OCI-LY1 (cell line): ENCODE measurements at regions not wholly inside any gene's neighbourhood (a gene's known extent, or its start where the extent isn't known, plus 50 kb on each side); places are given as distances from the start of the nearest gene placed in this dataset.

Experiments
- H2AFZ ChIP-seq: fragments of 200-600 bp; sonication (generic), shearing (Covaris generic); 2 replicates; pipeline ENCODE4 v1.6.0; 2014; ENCODE audit warnings: antibody characterized with exemption, mild to moderate bottlenecking, low read length
- H3F3A ChIP-seq: fragments of 200-600 bp; sonication (generic), shearing (Covaris generic); 2 replicates; pipeline ENCODE4 v1.6.0; 2014; ENCODE audit warnings: mild to moderate bottlenecking, antibody characterized with exemption, low read length, moderate library complexity; ENCODE audit not compliant: insufficient read depth
- H3K27ac ChIP-seq: fragments of 200-600 bp; sonication (generic); 2 replicates; pipeline ENCODE4 v1.5.1; 2014; ENCODE audit warnings: low read length, mixed run types, mild to moderate bottlenecking, low read depth; ENCODE audit not compliant: poor library complexity, severe bottlenecking
- H3K27me3 ChIP-seq: fragments of 200-600 bp; sonication (generic); 2 replicates; pipeline ENCODE4 v1.6.0; 2014; ENCODE audit warnings: antibody characterized with exemption, mild to moderate bottlenecking, low read length, moderate library complexity; ENCODE audit not compliant: insufficient read depth
- H3K36me3 ChIP-seq: fragments of 200-600 bp; sonication (generic); 2 replicates; pipeline ENCODE4 v1.6.1; 2014; ENCODE audit warnings: mild to moderate bottlenecking, antibody characterized with exemption, low read length, moderate library complexity, mixed read lengths; ENCODE audit not compliant: insufficient read depth
- H3K4me1 ChIP-seq: fragments of 200-600 bp; sonication (generic); 2 replicates; pipeline ENCODE4 v1.5.1; 2014; ENCODE audit warnings: mild to moderate bottlenecking, low read length, moderate library complexity; ENCODE audit not compliant: insufficient read depth, severe bottlenecking
- H3K4me2 ChIP-seq: fragments of 200-600 bp; sonication (generic), shearing (Covaris generic); 2 replicates; pipeline ENCODE4 v1.6.1; 2014; ENCODE audit warnings: low read length
- H3K4me3 ChIP-seq: fragments of 200-600 bp; sonication (generic); 2 replicates; pipeline ENCODE4 v1.5.1; 2014; ENCODE audit warnings: low read length, low read depth, mild to moderate bottlenecking, mixed read lengths; ENCODE audit not compliant: poor library complexity, severe bottlenecking
- H3K79me2 ChIP-seq: fragments of 200-600 bp; shearing (Covaris generic); 2 replicates; pipeline ENCODE4 v1.6.1; 2016; ENCODE audit warnings: mixed run types, low read length, mixed read lengths; ENCODE audit not compliant: insufficient read depth
- H3K9ac ChIP-seq: fragments of 200-600 bp; sonication (generic), shearing (Covaris generic); 2 replicates; pipeline ENCODE4 v1.6.1; 2014; ENCODE audit warnings: mild to moderate bottlenecking, low read length, mixed read lengths
- H3K9me2 ChIP-seq: fragments of 200-600 bp; sonication (generic), shearing (Covaris generic); 2 replicates; pipeline ENCODE4 v1.6.1; 2014; ENCODE audit warnings: low read depth, mild to moderate bottlenecking, low read length, mixed read lengths
- H3K9me3 ChIP-seq: fragments of 200-600 bp; shearing (Covaris generic); 2 replicates; pipeline ENCODE4 v1.6.1; 2014; ENCODE audit warnings: low read length, mixed read lengths
- H4K20me1 ChIP-seq: fragments of 200-600 bp; sonication (generic), shearing (Covaris generic); 2 replicates; pipeline ENCODE4 v1.6.0; 2016; ENCODE audit warnings: mild to moderate bottlenecking, low read length; ENCODE audit not compliant: insufficient read depth
- CTCF ChIP-seq: fragments of 200-600 bp; sonication (generic), shearing (Covaris generic); IDR thresholded peaks from 2 replicates; pipeline ENCODE4 v1.5.1; 2017; ENCODE audit warnings: mild to moderate bottlenecking, antibody characterized with exemption, low read length, moderate library complexity, mixed read lengths
- EZH2 ChIP-seq: fragments of 200-600 bp; sonication (generic), shearing (Covaris generic); IDR thresholded peaks from 2 replicates; pipeline ENCODE4 v1.8.0; 2017; ENCODE audit warnings: borderline replicate concordance, mixed run types, mild to moderate bottlenecking, antibody characterized with exemption, low read length, moderate library complexity, mixed read lengths

DNA sequence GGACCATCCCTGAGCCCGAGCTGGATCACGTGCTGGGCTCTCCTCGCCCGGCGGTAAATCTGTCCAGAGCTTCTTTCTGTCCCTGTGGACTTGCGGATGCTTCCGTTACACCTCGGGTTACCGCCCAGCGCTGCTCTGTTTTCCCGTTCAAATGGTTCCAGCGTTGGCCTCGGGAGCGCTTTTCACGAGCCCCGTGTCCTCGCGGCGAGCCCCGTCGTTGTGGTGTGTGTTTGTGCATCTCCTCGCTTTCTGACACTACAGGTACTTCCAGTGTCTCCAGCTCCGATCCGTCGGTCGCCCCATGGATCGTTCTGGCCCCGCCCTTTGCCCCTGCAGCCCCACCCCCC, 77.4 kb downstream of the RTP5 start:
- Histone ChIP-seq H4K20me1 (no peaks in the 10 kb centered on the region), H3K27me3 (no peaks in the 10 kb centered on the region), H3K9ac (no peak overlapping the region), H3K9me3 (no peaks in the 10 kb centered on the region), H3K4me2 (no peak overlapping the region), H3K27ac (no peak overlapping the region), H3K36me3 (no peaks in the 10 kb centered on the region), H3K4me3 (no peak overlapping the region), H2AFZ (no peak overlapping the region), H3K79me2 (no peaks in the 10 kb centered on the region), H3K4me1 (no peaks in the 10 kb centered on the region), H3K9me2 (no peaks in the 10 kb centered on the region), H3F3A (no peaks in the 10 kb centered on the region)
- no peak for TF ChIP-seq CTCF
- TF ChIP-seq EZH2 = no peak

DNA sequence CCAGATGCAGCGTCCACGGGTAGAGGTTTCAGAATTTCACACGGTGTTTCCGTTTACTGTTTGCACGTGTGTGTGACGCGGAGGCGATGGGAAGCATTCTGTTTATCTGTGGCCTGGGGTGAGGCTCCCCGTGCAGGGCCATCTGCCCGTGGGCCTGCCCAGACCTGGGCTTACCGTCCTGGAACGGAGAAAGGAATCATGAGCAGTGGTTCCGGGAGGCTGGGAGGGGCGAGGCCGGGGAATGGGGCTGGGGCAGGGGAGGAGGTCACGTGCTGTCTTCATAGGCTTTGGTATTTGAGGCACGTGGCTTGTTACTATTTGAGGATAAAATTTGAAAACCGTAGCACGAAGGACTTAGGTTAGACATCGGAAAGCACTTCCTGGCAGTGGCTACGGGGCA, 77.9 kb downstream of the RTP5 start:
- H3K9me2 ChIP-seq = no peaks in the 10 kb centered on the region
- no peaks in the 10 kb centered on the region for H3K9me3 ChIP-seq
- no peak overlapping the region for H3K4me3 ChIP-seq
- H3K27me3 ChIP-seq = no peaks in the 10 kb centered on the region
- no peak overlapping the region for H3K27ac ChIP-seq
- no peak overlapping the region for H2AFZ ChIP-seq
- no peak overlapping the region for H3K4me2 ChIP-seq
- H3F3A ChIP-seq = no peaks in the 10 kb centered on the region
- H3K4me1 ChIP-seq = no peaks in the 10 kb centered on the region
- TF ChIP-seq EZH2 (no peak), CTCF (no peak)
- H3K79me2 ChIP-seq = no peaks in the 10 kb centered on the region
- H3K36me3 ChIP-seq = no peaks in the 10 kb centered on the region
- H3K9ac ChIP-seq = no peak overlapping the region
- no peaks in the 10 kb centered on the region for H4K20me1 ChIP-seq

DNA sequence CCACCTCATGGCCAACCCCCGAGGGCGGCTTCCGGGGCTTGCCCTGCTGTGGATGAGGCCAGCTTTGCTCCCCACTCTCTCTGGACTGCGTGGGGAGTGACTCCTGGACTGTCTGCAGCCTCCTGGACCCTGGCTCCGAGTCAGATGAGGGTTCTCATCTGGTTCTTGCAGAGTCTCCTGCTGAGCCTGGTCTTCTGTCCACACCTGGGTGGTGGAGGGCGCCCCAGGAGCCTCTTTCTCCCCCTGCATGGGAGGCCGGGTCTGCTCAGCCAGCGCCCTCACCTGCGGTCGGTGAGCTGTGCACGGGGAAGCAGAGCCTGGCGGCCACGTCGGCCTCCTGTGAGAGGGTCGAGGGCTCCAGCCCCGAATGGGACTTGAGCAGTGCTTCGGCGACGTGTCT, 78.3 kb downstream of the RTP5 start:
- Histone ChIP-seq H3K9me2 (no peaks in the 10 kb centered on the region), H3F3A (no peaks in the 10 kb centered on the region), H3K4me3 (no peak overlapping the region), H3K36me3 (no peaks in the 10 kb centered on the region), H3K27ac (no peak overlapping the region), H3K79me2 (no peaks in the 10 kb centered on the region), H3K4me2 (no peak overlapping the region), H4K20me1 (no peaks in the 10 kb centered on the region), H3K9ac (no peak overlapping the region), H3K9me3 (no peaks in the 10 kb centered on the region), H3K27me3 (no peaks in the 10 kb centered on the region), H3K4me1 (no peaks in the 10 kb centered on the region), H2AFZ (no peak overlapping the region)
- TF ChIP-seq CTCF (no peak), EZH2 (no peak)
